ENCODE measurements at regions not wholly inside any gene's neighbourhood (a gene's known extent, or its start where the extent isn't known, plus 50 kb on each side); places are given as distances from the start of the nearest gene placed in this dataset.

GRCh38 chr1:90558754-90559378 is 158.2 kb downstream of the BARHL2 start:
- no peak for DNase-seq (ENCODE audit: low read depth in 2 of 2)

- no peak for DNase-seq (ENCODE audit: low read depth in 2 of 2)
Measured at GRCh38 chr1:90558126-90558525, 159.0 kb downstream of the BARHL2 start.

DNA sequence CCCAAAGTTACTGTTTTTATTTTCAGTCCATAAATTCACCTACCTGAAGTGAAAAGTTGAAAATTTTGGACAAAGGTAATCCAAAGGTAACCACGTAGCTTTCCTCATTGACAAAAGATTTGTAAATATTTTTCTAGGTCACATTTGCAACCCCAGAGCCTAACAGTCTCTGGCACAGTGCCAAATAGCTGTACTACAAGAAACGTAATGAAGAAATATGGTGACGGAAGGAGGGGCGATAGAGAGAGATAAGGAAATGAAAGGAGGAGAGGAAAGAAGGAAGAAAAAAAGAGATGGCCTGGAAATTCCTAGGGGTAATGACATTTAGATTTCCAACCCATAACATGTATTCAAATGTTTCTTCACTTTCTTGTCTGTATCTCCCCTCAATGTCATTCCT is 159.4 kb downstream of the BARHL2 start:
- no peak for DNase-seq (ENCODE audit: low read depth in 2 of 2)

- no peak for DNase-seq (ENCODE audit: low read depth in 2 of 2)
Measured at GRCh38 chr1:90550626-90551406, 166.3 kb downstream of the BARHL2 start.

- DNase-seq (ENCODE audit: low read depth in 2 of 2), result no peak
Measured at GRCh38 chr1:90544356-90544755, 172.7 kb downstream of the BARHL2 start.

- no peak for DNase-seq (ENCODE audit: low read depth in 2 of 2)
Measured at GRCh38 chr1:90537606-90538362, 179.3 kb downstream of the BARHL2 start.

DNA sequence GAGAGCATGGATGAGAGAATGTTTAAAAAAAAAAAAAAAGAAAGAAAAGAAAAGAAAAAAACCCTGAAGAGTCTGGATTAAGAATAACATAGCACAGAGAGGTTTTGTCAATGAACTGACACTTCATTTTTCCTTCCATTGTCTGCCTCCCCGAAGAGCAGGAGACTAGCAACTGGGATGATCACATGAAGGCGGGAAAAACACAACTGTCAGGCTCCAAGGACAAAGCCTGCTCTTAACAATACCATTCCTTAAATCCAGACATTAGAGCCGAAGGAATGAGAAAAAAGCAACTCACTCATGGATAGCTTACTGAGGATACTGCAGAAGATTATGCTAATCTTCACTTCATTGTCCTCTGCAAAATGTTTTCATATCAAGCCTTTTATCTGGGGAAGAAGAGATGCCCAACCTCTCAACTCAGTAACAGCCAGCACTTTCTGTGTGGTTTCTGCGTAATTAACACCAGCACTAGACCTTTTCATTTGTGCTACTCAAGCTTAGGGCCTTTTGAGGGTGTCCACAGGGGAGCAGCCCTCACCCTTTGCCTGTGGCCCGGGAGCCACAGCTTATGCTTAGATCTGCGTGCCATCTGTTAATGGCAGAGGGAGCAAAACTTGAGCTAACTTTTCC is 182.3 kb downstream of the BARHL2 start:
- DNase-seq (ENCODE audit: low read depth in 2 of 2), result no peak

GRCh38 chr1:90534116-90534515 is 183.0 kb downstream of the BARHL2 start:
- DNase-seq (ENCODE audit: low read depth in 2 of 2), result no peak

DNA sequence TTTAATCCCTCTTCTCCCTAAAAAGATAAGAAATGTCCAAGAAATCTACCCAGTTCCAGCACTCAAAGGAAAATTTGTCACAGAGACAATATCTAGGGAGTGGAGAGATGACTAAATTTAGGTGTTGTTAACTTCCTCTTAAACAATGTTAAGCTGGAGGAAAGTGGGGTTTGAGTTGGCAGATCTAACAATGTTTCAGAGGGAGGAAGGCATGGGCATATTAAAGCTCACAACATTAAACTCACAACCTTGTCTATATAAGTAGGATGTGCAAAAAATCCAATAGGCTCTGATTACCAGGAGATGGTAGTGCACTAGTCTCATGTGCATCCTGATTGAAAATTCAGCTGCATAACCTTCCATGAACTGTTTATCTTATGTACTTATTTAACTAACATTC is 190.1 kb downstream of the BARHL2 start:
- no peak for DNase-seq (ENCODE audit: low read depth in 2 of 2)

DNA sequence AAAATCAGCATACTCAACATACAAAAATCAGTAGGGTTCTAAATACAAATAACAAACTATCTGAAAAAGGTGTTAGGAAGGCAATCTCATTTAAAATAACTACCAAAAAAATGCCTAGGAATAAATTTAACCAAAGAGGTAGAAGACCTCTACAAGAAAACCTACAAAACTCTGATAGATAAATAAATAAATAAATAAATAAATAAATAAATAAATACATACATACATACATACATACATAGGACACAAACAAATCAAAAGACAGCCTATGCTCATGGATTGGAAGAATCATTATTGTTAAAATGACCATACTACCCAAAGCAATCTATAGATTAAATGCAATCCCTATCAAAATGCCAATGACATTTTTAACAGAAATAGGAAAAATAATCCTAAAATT is 194.7 kb downstream of the BARHL2 start:
- no peak for DNase-seq (ENCODE audit: low read depth in 2 of 2)

GRCh38 chr1:90513956-90514355 is 203.1 kb downstream of the BARHL2 start:
- DNase-seq (ENCODE audit: low read depth in 2 of 2), result no peak

DNA sequence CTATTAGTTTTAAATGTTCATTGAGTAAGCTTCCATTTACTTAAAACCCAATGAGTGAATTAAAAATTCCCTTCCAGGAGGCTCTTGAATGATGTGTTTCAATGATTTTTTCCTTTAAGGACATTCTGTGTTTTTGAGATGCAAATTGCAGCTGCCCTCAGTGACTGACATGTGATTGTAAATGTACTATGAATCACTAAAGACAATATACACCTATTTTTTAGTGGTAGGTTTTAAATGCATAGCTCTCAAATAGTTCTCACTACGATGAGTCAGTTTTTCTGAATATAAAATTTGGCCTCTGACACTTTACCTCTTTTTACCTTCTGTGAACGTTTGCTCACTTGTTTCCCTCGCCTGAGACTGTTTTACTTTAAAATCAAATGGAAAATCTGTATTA is 204.7 kb downstream of the BARHL2 start:
- no peak for DNase-seq (ENCODE audit: low read depth in 2 of 2)

GRCh38 chr1:90510143-90510542 is 207.0 kb downstream of the BARHL2 start:
- no peak for DNase-seq (ENCODE audit: low read depth in 2 of 2)

DNA sequence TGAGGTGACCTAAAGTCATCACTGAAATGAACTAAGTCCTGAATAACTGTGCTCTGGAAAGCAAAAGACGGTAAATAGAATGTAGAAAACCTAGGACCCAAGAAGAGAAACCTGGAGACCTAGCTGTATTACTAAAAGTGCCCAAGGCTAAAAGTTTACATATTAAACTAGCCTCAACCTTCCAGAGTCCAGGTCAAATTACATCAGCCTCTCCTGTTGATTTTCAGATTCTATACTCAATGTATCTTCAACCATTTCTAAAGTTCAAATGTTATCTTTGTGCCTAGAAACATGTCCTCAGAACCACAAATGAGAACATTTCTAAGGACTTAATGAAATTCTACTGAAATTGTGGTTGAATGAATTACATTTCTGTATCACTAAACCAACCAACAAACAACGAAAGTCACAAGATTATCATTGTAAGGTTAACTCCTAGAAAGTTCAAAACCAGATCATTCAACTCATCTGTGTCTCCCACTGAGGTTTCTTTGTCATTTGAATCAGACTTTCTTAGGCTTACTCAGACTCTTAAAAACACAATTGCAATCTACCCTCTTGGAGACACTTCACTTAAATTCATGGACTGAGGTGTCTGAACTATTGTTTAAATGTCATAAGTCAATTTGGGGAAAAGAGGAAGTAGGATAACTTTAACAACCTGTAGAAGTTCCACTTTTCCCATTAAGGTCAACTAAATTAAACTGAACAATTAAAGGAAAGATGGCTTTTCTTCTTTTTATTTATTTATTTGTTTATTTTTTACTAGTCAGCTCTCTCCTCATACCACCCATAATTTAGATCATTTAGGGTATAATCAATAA is 207.7 kb downstream of the BARHL2 start:
- DNase-seq (ENCODE audit: low read depth in 2 of 2), result no peak

- DNase-seq (ENCODE audit: low read depth in 2 of 2), result no peak
Measured at GRCh38 chr1:90508376-90509167, 208.5 kb downstream of the BARHL2 start.

DNA sequence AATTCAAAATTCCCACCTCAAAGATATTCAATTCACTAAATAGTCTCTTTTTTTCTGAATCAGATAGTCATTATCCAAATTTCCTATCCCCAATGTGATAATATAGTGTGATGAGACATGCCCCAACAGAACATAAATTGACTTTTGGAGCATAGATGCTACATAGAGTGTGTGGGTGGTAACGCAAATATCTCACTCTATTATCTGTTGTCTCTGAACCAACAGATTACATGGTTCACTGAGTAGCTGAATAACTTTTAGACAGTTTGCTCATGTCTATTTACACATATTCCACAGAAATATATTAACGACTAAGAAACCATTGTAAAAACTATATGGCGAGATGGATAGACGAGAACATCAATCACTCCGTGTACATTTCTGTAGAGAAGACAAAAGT is 209.9 kb downstream of the BARHL2 start:
- DNase-seq (ENCODE audit: low read depth in 2 of 2), result no peak

GRCh38 chr1:90505806-90506205 is 211.3 kb downstream of the BARHL2 start:
- DNase-seq (ENCODE audit: low read depth in 2 of 2), result no peak

GRCh38 chr1:90504509-90504908 is 212.6 kb downstream of the BARHL2 start:
- DNase-seq (ENCODE audit: low read depth in 2 of 2), result no peak

- no peak for DNase-seq (ENCODE audit: low read depth in 2 of 2)
Measured at GRCh38 chr1:90502696-90503095, 214.4 kb downstream of the BARHL2 start.

DNA sequence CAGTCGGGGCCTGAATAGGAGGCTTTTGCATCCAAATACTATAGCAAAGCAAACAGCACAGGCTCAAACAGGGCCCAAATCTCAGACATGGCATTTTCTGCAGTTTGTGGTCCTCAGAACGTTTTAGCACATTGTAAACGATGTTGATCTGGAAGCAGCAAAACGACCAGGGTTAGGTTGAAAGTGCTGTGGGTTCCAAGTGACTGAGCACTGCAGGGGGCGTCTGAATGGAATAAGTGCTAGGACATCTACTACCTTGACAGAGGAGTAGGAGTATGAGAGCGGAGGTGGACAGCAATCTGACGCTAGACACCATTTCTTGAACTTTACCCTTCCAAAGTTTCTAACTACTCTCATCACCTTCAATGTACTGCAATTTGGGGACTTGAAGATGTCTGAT is 214.9 kb downstream of the BARHL2 start:
- DNase-seq (ENCODE audit: low read depth in 2 of 2), result no peak

Measured in dermis microvascular lymphatic vessel endothelial cell (primary cell).